ENCODE measurements at regions not wholly inside any gene's neighbourhood (a gene's known extent, or its start where the extent isn't known, plus 50 kb on each side); places are given as distances from the start of the nearest gene placed in this dataset.

GRCh38 chr13:103884101-103884723 lies 818.0 kb upstream of the SLC10A2 start:
- no peak for TF ChIP-seq EZH2 (IDR thresholded peaks at IDR 0.05)
- no peak for TF ChIP-seq POLR2AphosphoS5 (IDR thresholded peaks at IDR 0.05; ENCODE audit: borderline replicate concordance, low read depth, low read length)

Measured in SK-N-MC (cell line).